H9 (cell line): ENCODE measurements at regions not wholly inside any gene's neighbourhood (a gene's known extent, or its start where the extent isn't known, plus 50 kb on each side); places are given as distances from the start of the nearest gene placed in this dataset.

Experiments used
- DNase-seq: peaks from one replicate; pipeline ENCODE4 v3.0.0-alpha.2; 2017
- H2AFZ ChIP-seq: one replicate; pipeline ENCODE4 v1.6.1; 2013; ENCODE audit warnings: mild to moderate bottlenecking, low read length, control low read depth, moderate library complexity
- H2AK5ac ChIP-seq: 2 replicates; pipeline ENCODE4 v1.6.1; 2013; ENCODE audit warnings: low read length, control low read depth, mixed read lengths; ENCODE audit not compliant: insufficient read length
- H2BK120ac ChIP-seq: one replicate; pipeline ENCODE4 v1.6.1; 2013; ENCODE audit warnings: low read depth, mild to moderate bottlenecking, low read length, control low read depth, inconsistent platforms; ENCODE audit not compliant: poor library complexity, severe bottlenecking
- H2BK12ac ChIP-seq: 2 replicates; pipeline ENCODE4 v1.6.1; 2013; ENCODE audit warnings: low read length, control low read depth, mixed read lengths, low read depth; ENCODE audit not compliant: insufficient read length
- H2BK15ac ChIP-seq: 2 replicates; pipeline ENCODE4 v1.6.1; 2013; ENCODE audit warnings: low read depth, low read length, control low read depth
- H2BK20ac ChIP-seq: one replicate; pipeline ENCODE4 v1.6.1; 2013; ENCODE audit warnings: low read depth, mild to moderate bottlenecking, low read length, control low read depth, inconsistent platforms; ENCODE audit not compliant: poor library complexity, severe bottlenecking
- H2BK5ac ChIP-seq: 2 replicates; pipeline ENCODE4 v1.6.1; 2013; ENCODE audit warnings: low read length, control low read depth, mixed read lengths; ENCODE audit not compliant: insufficient read length
- H3K14ac ChIP-seq: 2 replicates; pipeline ENCODE4 v1.6.1; 2013; ENCODE audit warnings: low read length, control low read depth; ENCODE audit not compliant: insufficient read depth
- H3K18ac ChIP-seq: 2 replicates; pipeline ENCODE4 v1.6.1; 2013; ENCODE audit warnings: low read depth, mild to moderate bottlenecking, mixed read lengths, low read length, control low read depth; ENCODE audit not compliant: insufficient read length
- H3K23ac ChIP-seq: 2 replicates; pipeline ENCODE4 v1.6.1; 2013; ENCODE audit warnings: low read length, control low read depth, mixed read lengths, low read depth; ENCODE audit not compliant: insufficient read length
- H3K23me2 ChIP-seq: 2 replicates; pipeline ENCODE4 v1.6.1; 2013; ENCODE audit warnings: low read depth, mild to moderate bottlenecking, mixed read lengths, low read length, control low read depth; ENCODE audit not compliant: insufficient read length, poor library complexity, severe bottlenecking
- H3K27ac ChIP-seq: 2 replicates; pipeline ENCODE4 v1.5.1; 2013; ENCODE audit warnings: low read length, control low read depth, mixed read lengths, low read depth; ENCODE audit not compliant: insufficient read length
- H3K27me3 ChIP-seq: 2 replicates; pipeline ENCODE4 v1.6.1; 2013; ENCODE audit warnings: low read length, control low read depth, inconsistent platforms; ENCODE audit not compliant: insufficient read depth
- H3K4ac ChIP-seq: 2 replicates; pipeline ENCODE4 v1.6.1; 2013; ENCODE audit warnings: low read depth, mild to moderate bottlenecking, control low read depth, inconsistent platforms, low read length, moderate library complexity
- H3K4me1 ChIP-seq: 2 replicates; pipeline ENCODE4 v1.6.1; 2013; ENCODE audit warnings: low read length, control low read depth, inconsistent platforms; ENCODE audit not compliant: insufficient read depth
- H3K4me2 ChIP-seq: 2 replicates; pipeline ENCODE4 v1.6.1; 2013; ENCODE audit warnings: low read length, control low read depth, mixed read lengths; ENCODE audit not compliant: insufficient read length, insufficient read depth
- H3K56ac ChIP-seq: 2 replicates; pipeline ENCODE4 v1.6.1; 2013; ENCODE audit warnings: low read depth, mild to moderate bottlenecking, mixed read lengths, low read length, control low read depth; ENCODE audit not compliant: insufficient read length
- H3K79me1 ChIP-seq: 2 replicates; pipeline ENCODE4 v1.6.1; 2013; ENCODE audit warnings: low read depth, mild to moderate bottlenecking, moderate library complexity, low read length, control low read depth, inconsistent platforms; ENCODE audit not compliant: insufficient read depth, poor library complexity, severe bottlenecking
- H3K79me2 ChIP-seq: 2 replicates; pipeline ENCODE4 v1.6.1; 2013; ENCODE audit warnings: low read length, control low read depth, inconsistent platforms; ENCODE audit not compliant: insufficient read depth
- H3K9ac ChIP-seq: 2 replicates; pipeline ENCODE4 v1.6.1; 2013; ENCODE audit warnings: low read length, control low read depth, mixed read lengths; ENCODE audit not compliant: insufficient read length; ENCODE audit errors: extremely low read depth
- H3K9me3 ChIP-seq: one replicate; pipeline ENCODE4 v1.6.1; 2013; ENCODE audit warnings: low read depth, low read length, inconsistent platforms; ENCODE audit not compliant: control insufficient read depth
- H3T11ph ChIP-seq: one replicate; pipeline ENCODE4 v1.6.1; 2013; ENCODE audit warnings: mild to moderate bottlenecking, low read length, control low read depth, inconsistent platforms
- H4K20me1 ChIP-seq: one replicate; pipeline ENCODE4 v1.6.1; 2013; ENCODE audit not compliant: control insufficient read depth, insufficient read length, insufficient read depth
- H4K5ac ChIP-seq: 2 replicates; pipeline ENCODE4 v1.6.1; 2013; ENCODE audit warnings: low read depth, mild to moderate bottlenecking, mixed read lengths, low read length, control low read depth; ENCODE audit not compliant: insufficient read length
- H4K8ac ChIP-seq: replicated peaks from 2 replicates; pipeline ENCODE4 v1.6.1; 2013; ENCODE audit warnings: low read length, control low read depth, mixed read lengths, low read depth; ENCODE audit not compliant: insufficient read length
- H4K91ac ChIP-seq: 2 replicates; pipeline ENCODE4 v1.6.1; 2013; ENCODE audit warnings: low read depth, mild to moderate bottlenecking, moderate library complexity, mixed read lengths, low read length, control low read depth; ENCODE audit not compliant: insufficient read length
- H3K27ac Mint-ChIP-seq, 3 experiments: 2 replicates in 2 of 3; 3 replicates in 1 of 3; pipeline ENCODE4 v1.8.0; 2020 to 2021; ENCODE audit warnings: mixed read lengths in 3 of 3, mild to moderate bottlenecking in 1 of 3, moderate library complexity in 1 of 3
- H3K27me3 Mint-ChIP-seq: 2 replicates; pipeline ENCODE4 v1.8.0; 2021; ENCODE audit warnings: low read depth, mild to moderate bottlenecking, moderate library complexity, mixed read lengths
- H3K36me3 Mint-ChIP-seq, 3 experiments: 2 replicates in 2 of 3; 3 replicates in 1 of 3; pipeline ENCODE4 v1.8.0; 2020 to 2021; ENCODE audit warnings: low read depth in 3 of 3, mixed read lengths in 3 of 3; ENCODE audit not compliant: insufficient read depth in 1 of 3
- H3K4me1 Mint-ChIP-seq, 2 experiments: 2 replicates each; pipeline ENCODE4 v1.8.0; 2020; ENCODE audit warnings: mixed read lengths in 2 of 2
- H3K4me3 Mint-ChIP-seq, 2 experiments: 2 replicates in 1 of 2; 3 replicates in 1 of 2; pipeline ENCODE4 v1.8.0; 2020 to 2021; ENCODE audit warnings: mild to moderate bottlenecking in 2 of 2, mixed read lengths in 2 of 2, moderate library complexity in 1 of 2
- H3K9me3 Mint-ChIP-seq, 2 experiments: 2 replicates in 1 of 2; 3 replicates in 1 of 2; pipeline ENCODE4 v1.8.0; 2020; ENCODE audit warnings: mild to moderate bottlenecking in 2 of 2, mixed read lengths in 2 of 2, moderate library complexity in 1 of 2
- WGBS: extraction: QIAGEN DNeasy Blood & Tissue Kit; methylation state at CpG from one replicate; pipeline ENCODE4 v1.1.7; 2013; ENCODE audit warnings: missing lambda C conversion rate, low lambda C conversion rate, mixed read lengths; ENCODE audit not compliant: insufficient read length; ENCODE audit errors: extremely low coverage; 5-methylcytosine and 5-hydroxymethylcytosine counted together
- TF ChIP-seq, protein P1 (sequence below): fragments of 200-600 bp; sonication (generic); conservative IDR thresholded peaks from 3 replicates; pipeline ENCODE4 v1.8.0; 2021; ENCODE audit warnings: antibody characterized with exemption, mild to moderate bottlenecking

DNA sequence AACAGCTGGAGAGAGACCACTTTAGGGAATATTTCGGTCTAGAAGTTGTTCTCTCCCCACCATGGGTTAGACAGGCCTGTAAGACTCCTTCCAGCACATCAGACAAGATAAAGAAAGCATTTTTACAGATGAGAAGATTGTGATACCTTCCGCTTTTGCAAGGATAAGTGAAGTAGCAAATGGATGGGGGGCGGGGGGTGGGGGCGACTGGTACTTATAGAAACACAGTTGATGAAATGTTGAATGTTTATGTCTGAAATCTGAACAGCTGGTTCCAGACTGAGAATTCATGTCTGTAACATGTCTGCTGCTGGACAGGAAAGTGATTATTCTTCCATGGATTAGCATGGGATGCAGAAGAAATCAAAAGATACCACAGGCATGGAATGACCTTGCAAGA lies 90.5 kb upstream of the FN1 start:
- no peaks in the 10 kb centered on the region for H3K9me3 ChIP-seq
- no peak overlapping the region for H2BK20ac ChIP-seq
- no peak overlapping the region for H3T11ph ChIP-seq
- H2AFZ ChIP-seq = no peak overlapping the region
- no peaks in the 10 kb centered on the region for H4K20me1 ChIP-seq
- H3K18ac ChIP-seq = no peak overlapping the region
- H2BK15ac ChIP-seq = no peak overlapping the region
- H2BK5ac ChIP-seq = no peak overlapping the region
- no peak overlapping the region for H3K9ac ChIP-seq
- H4K5ac ChIP-seq = no peak overlapping the region
- no peaks in the 10 kb centered on the region for H3K79me2 ChIP-seq
- WGBS = no CpG with 5 or more reads among the region's 4 CpGs
- Mint-ChIP-seq H3K9me3 (no peaks in the 10 kb centered on the region; a peak in 1 of 5 replicates), H3K4me3 (no peak overlapping the region), H3K4me1 (no peaks in the 10 kb centered on the region), H3K36me3 (no peaks in the 10 kb centered on the region), H3K27me3 (no peaks in the 10 kb centered on the region), H3K27ac (no peak overlapping the region)
- no peak overlapping the region for H3K4me2 ChIP-seq
- H3K56ac ChIP-seq = no peak overlapping the region
- H3K79me1 ChIP-seq = no peaks in the 10 kb centered on the region
- no peak overlapping the region for H4K91ac ChIP-seq
- no peak for DNase-seq
- no peak overlapping the region for H2BK12ac ChIP-seq
- H3K4me1 ChIP-seq = no peaks in the 10 kb centered on the region
- no peak overlapping the region for H2AK5ac ChIP-seq
- no peak overlapping the region for H4K8ac ChIP-seq
- no peak overlapping the region for H3K14ac ChIP-seq
- H2BK120ac ChIP-seq = no peak overlapping the region
- H3K23ac ChIP-seq = no peak overlapping the region
- H3K4ac ChIP-seq = no peak overlapping the region
- H3K23me2 ChIP-seq = no peaks in the 10 kb centered on the region
- no peak overlapping the region for H3K27ac ChIP-seq
- TF ChIP-seq, protein P1, sequence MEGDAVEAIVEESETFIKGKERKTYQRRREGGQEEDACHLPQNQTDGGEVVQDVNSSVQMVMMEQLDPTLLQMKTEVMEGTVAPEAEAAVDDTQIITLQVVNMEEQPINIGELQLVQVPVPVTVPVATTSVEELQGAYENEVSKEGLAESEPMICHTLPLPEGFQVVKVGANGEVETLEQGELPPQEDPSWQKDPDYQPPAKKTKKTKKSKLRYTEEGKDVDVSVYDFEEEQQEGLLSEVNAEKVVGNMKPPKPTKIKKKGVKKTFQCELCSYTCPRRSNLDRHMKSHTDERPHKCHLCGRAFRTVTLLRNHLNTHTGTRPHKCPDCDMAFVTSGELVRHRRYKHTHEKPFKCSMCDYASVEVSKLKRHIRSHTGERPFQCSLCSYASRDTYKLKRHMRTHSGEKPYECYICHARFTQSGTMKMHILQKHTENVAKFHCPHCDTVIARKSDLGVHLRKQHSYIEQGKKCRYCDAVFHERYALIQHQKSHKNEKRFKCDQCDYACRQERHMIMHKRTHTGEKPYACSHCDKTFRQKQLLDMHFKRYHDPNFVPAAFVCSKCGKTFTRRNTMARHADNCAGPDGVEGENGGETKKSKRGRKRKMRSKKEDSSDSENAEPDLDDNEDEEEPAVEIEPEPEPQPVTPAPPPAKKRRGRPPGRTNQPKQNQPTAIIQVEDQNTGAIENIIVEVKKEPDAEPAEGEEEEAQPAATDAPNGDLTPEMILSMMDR = no peak
- H3K27me3 ChIP-seq = no peaks in the 10 kb centered on the region
